ENCODE measurements at regions not wholly inside any gene's neighbourhood (a gene's known extent, or its start where the extent isn't known, plus 50 kb on each side); places are given as distances from the start of the nearest gene placed in this dataset.
"Not testable (repeated sequence)": the region's sequence is repeated elsewhere in the genome, so short reads cannot be mapped to it uniquely, and the experiment has no call there.

DNA sequence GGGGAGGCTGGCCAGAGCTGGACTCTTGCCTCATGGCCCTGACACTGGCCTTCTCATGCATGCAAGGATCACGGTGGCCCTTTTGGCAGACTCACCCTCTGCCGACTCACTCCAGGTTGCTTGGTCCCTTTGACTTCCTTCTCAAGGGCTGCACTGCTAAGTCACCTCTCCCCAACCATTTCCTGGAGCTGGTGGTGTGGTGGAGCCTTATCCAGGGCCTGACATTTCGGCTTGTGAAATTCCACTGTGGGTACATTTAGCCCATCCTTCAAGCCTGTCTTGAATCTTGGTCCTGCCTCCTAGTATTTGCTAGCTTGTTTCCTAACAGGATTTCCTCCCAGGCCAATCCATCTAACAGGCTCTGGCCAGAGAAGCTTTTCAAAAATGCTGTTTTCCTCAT is 52.6 kb upstream of the JUN start:
- H3K4me1 Mint-ChIP-seq: peaks cover 5% of the 10 kb centered on the region
- H3K9me3 Mint-ChIP-seq: no peaks in the 10 kb centered on the region
- peak overlapping the region in 1 of 2 donors; percentile 64 for H3K27ac Mint-ChIP-seq
- ATAC-seq (no peak), DNase-seq (no peak)
- H3K4me3 Mint-ChIP-seq: no peak overlapping the region
- no peaks in the 10 kb centered on the region for H3K27me3 Mint-ChIP-seq

DNA sequence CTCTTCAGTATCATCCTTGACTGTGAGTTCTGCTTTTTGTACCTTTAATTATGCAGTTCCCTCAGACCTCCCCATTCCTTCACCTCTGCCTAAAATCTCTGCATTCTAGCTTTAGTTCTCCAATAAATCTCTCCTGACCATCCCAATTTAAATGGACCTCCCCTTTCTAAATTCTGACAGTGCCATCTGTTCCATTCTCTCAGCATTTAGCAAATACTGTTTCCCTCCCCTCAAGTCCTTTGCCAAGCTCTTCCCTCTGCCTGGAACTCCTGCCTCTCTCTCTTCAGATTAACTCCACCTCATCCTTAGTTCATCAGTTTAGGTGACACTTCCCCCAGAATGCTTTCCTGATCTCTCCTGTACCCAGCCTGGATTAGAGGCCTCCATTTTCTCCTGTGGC is 54.0 kb upstream of the JUN start:
- H3K27ac Mint-ChIP-seq: peak overlapping the region in 1 of 2 donors; percentile 2
- H3K4me3 Mint-ChIP-seq: no peak overlapping the region
- peaks cover 5% of the 10 kb centered on the region for H3K4me1 Mint-ChIP-seq
- DNase-seq: no peak
- ATAC-seq: no peak
- no peaks in the 10 kb centered on the region for H3K9me3 Mint-ChIP-seq
- no peaks in the 10 kb centered on the region for H3K27me3 Mint-ChIP-seq

DNA sequence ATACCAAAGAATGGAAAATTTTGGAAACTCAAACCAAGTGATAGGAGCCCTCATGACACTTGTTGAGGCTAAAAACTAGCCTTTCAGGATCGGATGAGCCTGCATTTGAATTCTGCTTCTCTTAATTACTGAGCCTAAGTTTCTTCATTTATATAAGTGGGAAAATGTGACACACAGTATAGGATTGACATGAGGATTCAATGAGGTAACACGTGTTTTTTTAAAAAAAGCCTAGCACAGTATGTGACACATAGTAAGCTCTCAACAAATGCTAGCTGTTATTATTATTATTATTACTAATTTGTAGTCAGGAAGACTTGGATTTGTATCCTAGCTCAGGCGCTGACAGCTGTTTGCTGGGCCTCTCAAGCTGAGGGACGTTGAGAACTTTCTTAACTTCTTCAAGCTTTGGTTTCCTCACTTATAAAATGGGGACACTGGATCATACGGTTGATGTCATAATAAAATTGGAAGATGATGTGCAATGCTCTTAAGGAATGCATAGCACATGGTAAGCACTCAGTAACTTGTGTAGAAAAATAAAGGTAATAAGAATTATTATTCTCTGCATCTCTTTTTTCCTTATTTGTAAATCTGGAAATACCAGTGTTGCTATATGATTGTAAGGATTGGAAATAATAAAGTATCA is 55.4 kb upstream of the JUN start:
- Mint-ChIP-seq H3K27me3 (no peaks in the 10 kb centered on the region), H3K27ac (no peak overlapping the region), H3K4me3 (no peak overlapping the region), H3K4me1 (peaks cover 5% of the 10 kb centered on the region), H3K9me3 (no peaks in the 10 kb centered on the region)
- DNase-seq (no peak), ATAC-seq (no peak)

GRCh38 chr1:58839846-58840835 is 56.3 kb upstream of the JUN start:
- no peak for ATAC-seq
- H3K4me1 Mint-ChIP-seq: peaks cover 5% of the 10 kb centered on the region
- no peaks in the 10 kb centered on the region for H3K9me3 Mint-ChIP-seq
- no peaks in the 10 kb centered on the region for H3K27me3 Mint-ChIP-seq
- H3K27ac Mint-ChIP-seq: peak overlapping the region in 1 of 2 donors; percentile 5
- DNase-seq: no peak
- H3K4me3 Mint-ChIP-seq: no peak overlapping the region

- no peak overlapping the region for H3K4me3 Mint-ChIP-seq
- no peak overlapping the region for H3K27ac Mint-ChIP-seq
- ATAC-seq (no peak), DNase-seq (no peak)
- no peaks in the 10 kb centered on the region for H3K9me3 Mint-ChIP-seq
- H3K27me3 Mint-ChIP-seq: no peaks in the 10 kb centered on the region
- H3K4me1 Mint-ChIP-seq: peaks cover 5% of the 10 kb centered on the region
Observed at GRCh38 chr1:58841455-58841854, 57.6 kb upstream of the JUN start.

DNA sequence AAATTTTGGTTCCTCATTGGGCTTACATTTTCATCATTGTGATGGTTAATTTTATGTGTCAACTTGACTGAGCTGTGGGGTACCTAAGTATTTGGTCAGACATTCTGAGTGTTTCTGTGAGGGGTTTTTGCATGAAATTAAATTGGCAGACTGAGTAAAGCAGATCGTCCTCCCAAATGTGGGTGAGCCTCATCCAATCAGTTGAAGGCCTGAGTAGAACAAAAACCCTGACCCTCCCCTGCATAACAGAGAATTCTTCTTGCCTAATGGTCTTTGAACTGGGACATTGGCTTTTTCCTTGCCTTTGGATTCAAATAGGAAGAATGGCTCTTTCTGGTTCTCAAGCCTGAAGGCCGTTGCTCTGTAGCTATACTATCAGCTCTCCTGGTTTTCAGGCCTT is 59.1 kb upstream of the JUN start:
- DNase-seq: no peak
- Mint-ChIP-seq H3K4me1 (peaks cover 5% of the 10 kb centered on the region), H3K27ac (peak overlapping the region in 1 of 2 donors; percentile 43), H3K27me3 (no peaks in the 10 kb centered on the region), H3K4me3 (no peak overlapping the region), H3K9me3 (no peaks in the 10 kb centered on the region)
- ATAC-seq: no peak

DNA sequence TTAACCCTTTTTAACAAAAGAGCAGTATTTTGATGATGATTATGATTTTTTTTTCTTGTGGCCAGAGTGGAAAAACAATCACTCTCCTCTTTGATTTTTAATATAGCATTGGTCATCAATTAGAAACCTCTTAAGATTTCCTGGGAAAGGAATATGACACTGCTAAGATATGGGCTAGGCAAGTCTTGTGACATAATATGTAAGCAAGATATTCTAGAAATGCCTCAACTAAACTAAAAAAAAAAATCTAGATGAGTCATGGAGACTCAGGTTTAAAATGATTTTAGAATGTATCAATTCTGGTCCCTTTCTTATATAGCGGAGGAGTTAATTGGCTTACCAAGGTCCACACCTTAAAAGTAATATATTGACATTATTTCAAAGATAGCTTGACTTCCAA is 60.3 kb upstream of the JUN start:
- ATAC-seq (no peak), DNase-seq (no peak)
- Mint-ChIP-seq H3K9me3 (no peaks in the 10 kb centered on the region), H3K4me1 (peaks cover 5% of the 10 kb centered on the region), H3K27ac (no peak overlapping the region), H3K4me3 (no peak overlapping the region), H3K27me3 (no peaks in the 10 kb centered on the region)

- Mint-ChIP-seq H3K27ac (no peak overlapping the region), H3K9me3 (no peaks in the 10 kb centered on the region), H3K4me1 (peaks cover 5% of the 10 kb centered on the region), H3K4me3 (no peak overlapping the region), H3K27me3 (no peaks in the 10 kb centered on the region)
- ATAC-seq (no peak), DNase-seq (no peak)
Observed at GRCh38 chr1:58845942-58846341, 62.1 kb upstream of the JUN start.

DNA sequence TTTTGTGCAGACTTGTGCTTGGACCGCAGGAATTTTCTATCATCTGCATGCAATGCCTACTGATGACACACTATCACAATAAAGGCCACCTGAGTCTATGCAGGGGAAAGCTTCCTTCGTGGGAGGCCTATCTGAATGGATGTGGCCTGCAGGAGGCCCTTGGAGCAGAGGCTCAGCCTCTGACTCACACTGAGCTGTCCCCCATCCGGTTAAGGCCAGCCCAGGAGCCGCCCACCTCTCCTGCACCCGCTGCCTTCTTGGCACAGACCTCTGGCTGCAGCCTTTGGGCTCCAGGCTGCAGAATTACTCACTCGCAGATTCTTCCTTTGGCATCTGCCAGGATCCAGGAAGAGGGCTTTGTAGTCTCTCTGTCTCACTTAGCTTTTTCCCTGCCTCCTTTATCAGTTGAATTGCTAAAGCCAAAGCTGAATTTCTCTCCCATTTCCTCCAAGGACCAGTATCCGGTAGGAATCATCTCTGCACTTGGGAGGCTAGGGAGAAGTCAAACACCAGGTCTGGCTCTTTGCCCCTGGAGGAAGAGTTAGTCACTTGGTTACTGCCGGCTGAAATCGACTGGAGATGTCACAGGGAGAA is 65.1 kb upstream of the JUN start:
- Mint-ChIP-seq H3K4me1 (no peaks in the 10 kb centered on the region), H3K27me3 (no peaks in the 10 kb centered on the region), H3K9me3 (no peaks in the 10 kb centered on the region), H3K4me3 (no peak overlapping the region), H3K27ac (no peak overlapping the region)
- ATAC-seq: peak; percentile 54
- no peak for DNase-seq

- Mint-ChIP-seq H3K4me1 (peaks cover 4% of the 10 kb centered on the region), H3K27me3 (no peaks in the 10 kb centered on the region), H3K27ac (no peak overlapping the region), H3K4me3 (no peak overlapping the region), H3K9me3 (no peaks in the 10 kb centered on the region)
- ATAC-seq (no peak), DNase-seq (no peak)
Observed at GRCh38 chr1:58849551-58849950, 65.7 kb upstream of the JUN start.

- ATAC-seq (no peak), DNase-seq (no peak)
- Mint-ChIP-seq H3K4me3 (no peak overlapping the region), H3K27me3 (no peaks in the 10 kb centered on the region), H3K27ac (no peak overlapping the region), H3K9me3 (no peaks in the 10 kb centered on the region), H3K4me1 (peaks cover 11% of the 10 kb centered on the region)
Observed at GRCh38 chr1:58850636-58851035, 66.8 kb upstream of the JUN start.

GRCh38 chr1:58852731-58853485 is 69.1 kb upstream of the JUN start:
- DNase-seq (no peak), ATAC-seq (no peak)
- Mint-ChIP-seq H3K27ac (no peak overlapping the region), H3K4me1 (peaks cover 25% of the 10 kb centered on the region), H3K4me3 (no peak overlapping the region), H3K27me3 (no peaks in the 10 kb centered on the region), H3K9me3 (no peaks in the 10 kb centered on the region)

DNA sequence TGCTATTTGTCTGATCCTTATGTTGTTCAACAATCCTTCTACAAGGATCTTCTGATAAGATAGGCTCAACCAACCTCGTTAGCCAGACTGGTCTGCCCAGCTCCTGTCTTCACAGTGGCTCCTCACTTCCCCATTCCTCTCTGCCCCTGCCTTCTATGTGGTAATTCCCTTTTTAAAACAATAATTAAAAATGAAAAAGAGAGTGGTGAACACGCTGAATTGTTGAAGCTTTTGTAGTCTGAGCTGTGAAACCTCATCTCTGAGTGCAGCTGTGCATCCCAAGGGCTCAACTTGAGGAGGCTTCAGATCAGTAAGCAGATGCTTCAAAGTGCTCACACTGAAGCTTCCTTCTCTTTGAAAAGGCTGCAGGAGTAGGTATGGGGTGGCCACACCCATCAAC is 70.7 kb upstream of the JUN start:
- no peak for DNase-seq
- ATAC-seq: no peak
- no peaks in the 10 kb centered on the region for H3K27me3 Mint-ChIP-seq
- peaks cover 38% of the 10 kb centered on the region for H3K4me1 Mint-ChIP-seq
- H3K4me3 Mint-ChIP-seq: no peak overlapping the region
- H3K27ac Mint-ChIP-seq: peak overlapping the region in 1 of 2 donors; percentile 2
- no peaks in the 10 kb centered on the region for H3K9me3 Mint-ChIP-seq

- ATAC-seq: no peak
- H3K27ac Mint-ChIP-seq: peak overlapping the region in 1 of 2 donors; percentile 46
- no peak for DNase-seq
- H3K9me3 Mint-ChIP-seq: no peaks in the 10 kb centered on the region
- H3K4me1 Mint-ChIP-seq: peaks cover 44% of the 10 kb centered on the region
- no peak overlapping the region for H3K4me3 Mint-ChIP-seq
- H3K27me3 Mint-ChIP-seq: no peaks in the 10 kb centered on the region
Observed at GRCh38 chr1:58855274-58856165, 71.7 kb upstream of the JUN start.

DNA sequence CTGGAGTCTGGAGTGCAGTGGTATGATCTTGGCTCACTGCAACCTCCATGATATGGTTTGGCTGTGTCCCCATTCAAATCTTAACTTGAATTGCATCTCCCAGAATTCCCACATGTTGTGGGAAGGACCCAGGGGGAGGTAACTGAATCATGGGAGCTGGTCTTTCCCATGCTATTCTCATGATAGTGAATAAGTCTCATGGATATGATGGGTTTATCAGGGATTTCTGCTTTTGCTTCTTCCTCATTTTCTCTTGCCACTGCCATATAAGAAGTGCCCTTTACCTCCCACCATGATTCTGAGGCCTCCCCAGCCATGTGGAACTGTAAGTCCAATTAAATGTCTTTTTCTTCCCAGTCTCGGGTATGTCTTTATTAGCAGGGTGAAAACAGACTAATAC is 72.4 kb upstream of the JUN start:
- not testable (repeated sequence) for ATAC-seq, H3K27ac Mint-ChIP-seq, DNase-seq, H3K4me3 Mint-ChIP-seq, H3K27me3 Mint-ChIP-seq, H3K9me3 Mint-ChIP-seq
- peaks cover 48% of the 10 kb centered on the region for H3K4me1 Mint-ChIP-seq
